ENCODE measurements at regions not wholly inside any gene's neighbourhood (a gene's known extent, or its start where the extent isn't known, plus 50 kb on each side); places are given as distances from the start of the nearest gene placed in this dataset.

GRCh38 chr13:24613128-24613527 lies 67.1 kb upstream of the ATP12A start:
- Mint-ChIP-seq H3K27me3 (ENCODE audit: insufficient read depth, unreplicated experiment) (no peaks in the 10 kb centered on the region), H3K4me3 (ENCODE audit: unreplicated experiment) (no peak overlapping the region), H3K9me3 (ENCODE audit: unreplicated experiment) (no peaks in the 10 kb centered on the region), H3K4me1 (ENCODE audit: insufficient read depth, unreplicated experiment) (no peaks in the 10 kb centered on the region), H3K36me3 (ENCODE audit: insufficient read depth, unreplicated experiment) (no peaks in the 10 kb centered on the region), H3K27ac (ENCODE audit: low read depth, unreplicated experiment) (no peak overlapping the region)
- POLR2A ChIA-PET = interaction anchor here (0.6 kb wide), 2 partner anchors 8 to 10 kb away, joined by 3 to 4 read pairs; no protein-coding TSS in a partner anchor
- no TSS peak for BruUV-seq (replicated peaks)
- CTCF ChIA-PET = no interaction called here
- DNase-seq (ENCODE audit: unreplicated experiment) = no peak
- no peak for TF ChIP-seq CTCF (IDR thresholded peaks at IDR 0.05; ENCODE audit: unreplicated experiment)
- intact Hi-C loops (cut with micrococcal nuclease) = no loop called here

DNA sequence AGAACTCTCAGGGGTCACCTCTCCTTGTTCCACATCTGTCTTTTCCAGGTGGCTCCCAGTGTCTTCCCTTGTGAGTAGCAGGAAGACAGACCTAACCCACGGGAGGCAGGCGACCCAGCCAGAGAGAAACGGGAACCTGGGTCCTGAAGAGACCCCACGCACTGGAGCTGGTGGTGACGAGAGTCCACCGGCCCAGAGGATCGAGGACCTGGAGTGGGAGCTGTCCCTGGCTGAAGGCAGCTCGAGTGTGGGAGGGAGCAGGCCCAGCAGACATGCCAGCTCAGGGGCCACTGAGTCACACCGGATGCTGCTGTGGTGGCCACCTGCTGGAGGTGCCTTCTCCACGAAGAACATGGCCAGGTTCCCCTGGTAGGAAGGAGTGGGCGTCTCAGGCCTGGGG lies 66.5 kb upstream of the ATP12A start:
- ChIA-PET CTCF (no interaction called here), POLR2A (interaction anchor here (0.6 kb wide), 1 partner anchor 9 kb away, joined by 3 read pairs; no protein-coding TSS in a partner anchor)
- no peak overlapping the region for H3K27ac Mint-ChIP-seq (ENCODE audit: low read depth, unreplicated experiment)
- BruUV-seq (replicated peaks) = no TSS peak
- H3K4me3 Mint-ChIP-seq (ENCODE audit: unreplicated experiment) = no peak overlapping the region
- DNase-seq (ENCODE audit: unreplicated experiment) = no peak
- no peaks in the 10 kb centered on the region for H3K9me3 Mint-ChIP-seq (ENCODE audit: unreplicated experiment)
- no peaks in the 10 kb centered on the region for H3K27me3 Mint-ChIP-seq (ENCODE audit: insufficient read depth, unreplicated experiment)
- TF ChIP-seq CTCF (IDR thresholded peaks at IDR 0.05; ENCODE audit: unreplicated experiment) = no peak
- intact Hi-C loops (cut with micrococcal nuclease) = no loop called here
- H3K36me3 Mint-ChIP-seq (ENCODE audit: insufficient read depth, unreplicated experiment) = no peaks in the 10 kb centered on the region
- H3K4me1 Mint-ChIP-seq (ENCODE audit: insufficient read depth, unreplicated experiment) = no peaks in the 10 kb centered on the region

DNA sequence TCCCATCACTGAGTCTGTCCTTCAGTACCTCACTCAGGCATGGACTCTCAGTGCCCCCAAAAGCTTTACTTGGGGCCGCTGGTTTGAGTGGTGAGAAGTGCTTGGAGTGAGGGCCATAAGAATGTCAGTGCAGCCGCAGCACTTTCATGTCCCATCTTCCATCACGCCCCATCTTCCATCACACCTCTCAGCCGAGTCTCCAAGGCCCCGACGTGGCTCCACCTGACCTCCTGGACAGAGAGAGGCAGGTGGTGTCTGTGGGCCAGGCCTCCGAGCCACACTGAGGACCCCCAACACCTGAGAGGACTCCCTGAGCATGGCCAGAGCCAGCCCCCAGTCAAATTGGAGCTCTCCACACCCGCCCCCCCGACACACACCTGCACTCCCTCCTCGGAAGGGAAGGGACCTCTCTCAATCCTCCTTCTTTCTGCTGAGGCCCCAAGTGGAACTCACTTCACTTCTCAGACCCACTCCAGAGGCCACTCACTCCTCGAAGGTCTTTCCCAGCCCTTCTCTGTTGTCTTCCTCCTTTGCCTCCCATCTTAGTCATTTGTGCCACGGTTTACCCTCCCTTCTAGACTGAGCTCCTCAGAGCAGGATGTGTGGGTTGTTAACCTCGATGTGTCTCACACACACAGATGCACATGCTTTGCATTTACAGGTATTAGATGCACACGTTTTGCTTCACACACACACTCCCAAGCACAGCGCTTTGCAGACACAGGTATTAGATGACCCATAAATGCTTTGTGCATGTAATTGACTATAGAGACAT lies 65.7 kb upstream of the ATP12A start:
- TF ChIP-seq CTCF (IDR thresholded peaks at IDR 0.05; ENCODE audit: unreplicated experiment) = no peak
- no peak for DNase-seq (ENCODE audit: unreplicated experiment)
- Mint-ChIP-seq H3K4me1 (ENCODE audit: insufficient read depth, unreplicated experiment) (no peaks in the 10 kb centered on the region), H3K4me3 (ENCODE audit: unreplicated experiment) (no peak overlapping the region), H3K27ac (ENCODE audit: low read depth, unreplicated experiment) (no peak overlapping the region), H3K27me3 (ENCODE audit: insufficient read depth, unreplicated experiment) (no peaks in the 10 kb centered on the region), H3K9me3 (ENCODE audit: unreplicated experiment) (no peaks in the 10 kb centered on the region), H3K36me3 (ENCODE audit: insufficient read depth, unreplicated experiment) (no peaks in the 10 kb centered on the region)
- intact Hi-C loops (cut with micrococcal nuclease) = no loop called here
- CTCF ChIA-PET = no interaction called here
- POLR2A ChIA-PET = interaction anchor here (0.6 kb wide), 1 partner anchor 251 kb away, joined by 3 read pairs; no protein-coding TSS in a partner anchor
- BruUV-seq (replicated peaks) = no TSS peak

DNA sequence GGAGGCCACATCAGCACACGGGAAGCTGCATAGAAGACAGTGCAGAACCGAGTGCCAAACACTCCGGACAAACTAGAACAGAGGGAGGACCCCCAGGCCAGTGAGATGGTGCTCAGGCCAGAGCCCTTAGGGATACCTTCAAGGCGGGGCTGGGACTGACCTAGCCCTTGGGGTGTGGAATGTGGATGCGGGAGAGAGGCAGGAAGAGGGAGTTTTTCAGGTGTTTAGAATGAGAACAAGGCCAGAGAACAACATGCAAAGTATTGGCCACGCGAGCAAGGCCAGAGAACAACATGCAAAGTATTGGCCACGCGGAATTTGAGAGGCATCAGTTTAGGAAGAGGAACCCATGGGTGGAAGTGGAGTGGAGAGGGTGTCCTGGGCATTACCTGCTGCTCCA lies 65.1 kb upstream of the ATP12A start:
- intact Hi-C loops (cut with micrococcal nuclease) = no loop called here
- ChIA-PET CTCF (no interaction called here), POLR2A (no interaction called here)
- no peak for DNase-seq (ENCODE audit: unreplicated experiment)
- no TSS peak for BruUV-seq (replicated peaks)
- H3K9me3 Mint-ChIP-seq (ENCODE audit: unreplicated experiment) = no peaks in the 10 kb centered on the region
- no peaks in the 10 kb centered on the region for H3K27me3 Mint-ChIP-seq (ENCODE audit: insufficient read depth, unreplicated experiment)
- no peak overlapping the region for H3K27ac Mint-ChIP-seq (ENCODE audit: low read depth, unreplicated experiment)
- H3K4me1 Mint-ChIP-seq (ENCODE audit: insufficient read depth, unreplicated experiment) = no peaks in the 10 kb centered on the region
- no peak for TF ChIP-seq CTCF (IDR thresholded peaks at IDR 0.05; ENCODE audit: unreplicated experiment)
- H3K4me3 Mint-ChIP-seq (ENCODE audit: unreplicated experiment) = no peak overlapping the region
- no peaks in the 10 kb centered on the region for H3K36me3 Mint-ChIP-seq (ENCODE audit: insufficient read depth, unreplicated experiment)

All from MCF 10A (cell line).